GM18499 (cell line): ENCODE measurements at regions not wholly inside any gene's neighbourhood (a gene's known extent, or its start where the extent isn't known, plus 50 kb on each side); places are given as distances from the start of the nearest gene placed in this dataset.
A peak's percentile ranks its signal among the peaks of the same experiment; 100 is the strongest.

ENCODE experiments used
- ATAC-seq: cut with Tn5 transposase; IDR thresholded peaks from one replicate; pipeline ENCODE4 v1.9.1; 2021; ENCODE audit warnings: moderate number of reproducible peaks; ENCODE audit not compliant: insufficient read depth, unreplicated experiment

- no peak for ATAC-seq
These were observed 881.1 kb upstream of the NUDT12 start for GRCh38 chr5:104443706-104444105.

GRCh38 chr5:104431981-104432380 lies 869.4 kb upstream of the NUDT12 start:
- ATAC-seq, result no peak

DNA sequence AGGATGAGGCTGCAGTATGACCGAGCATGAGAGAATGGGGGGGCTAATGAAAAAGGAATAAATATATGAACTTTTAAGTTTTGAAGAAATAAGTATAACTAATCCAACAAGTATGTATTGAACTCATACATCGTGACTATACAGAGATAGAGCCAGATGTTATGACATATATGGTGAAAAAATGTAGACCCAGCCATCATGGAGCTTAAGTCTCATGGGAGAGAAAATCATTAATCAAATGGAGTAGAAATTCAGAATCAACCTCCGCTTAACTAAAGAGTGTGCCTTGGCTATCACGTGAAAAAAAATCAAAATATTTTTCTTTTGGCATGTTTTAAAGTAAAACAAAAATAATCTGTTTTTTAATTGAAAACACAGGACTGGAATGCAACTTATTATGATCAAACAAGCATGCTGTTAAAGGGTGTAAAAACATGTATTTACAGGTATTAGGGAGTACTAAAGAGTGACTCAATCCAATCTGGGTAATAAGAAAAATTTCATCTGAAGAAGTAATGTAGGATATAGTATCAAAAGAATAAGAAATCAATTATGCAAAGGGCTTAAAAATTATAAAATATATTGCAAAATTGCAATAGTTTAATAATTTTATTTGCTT lies 868.5 kb upstream of the NUDT12 start:
- ATAC-seq, result no peak

GRCh38 chr5:104429911-104430310 lies 867.3 kb upstream of the NUDT12 start:
- ATAC-seq, result no peak

GRCh38 chr5:104421431-104421830 lies 858.8 kb upstream of the NUDT12 start:
- ATAC-seq, result no peak

DNA sequence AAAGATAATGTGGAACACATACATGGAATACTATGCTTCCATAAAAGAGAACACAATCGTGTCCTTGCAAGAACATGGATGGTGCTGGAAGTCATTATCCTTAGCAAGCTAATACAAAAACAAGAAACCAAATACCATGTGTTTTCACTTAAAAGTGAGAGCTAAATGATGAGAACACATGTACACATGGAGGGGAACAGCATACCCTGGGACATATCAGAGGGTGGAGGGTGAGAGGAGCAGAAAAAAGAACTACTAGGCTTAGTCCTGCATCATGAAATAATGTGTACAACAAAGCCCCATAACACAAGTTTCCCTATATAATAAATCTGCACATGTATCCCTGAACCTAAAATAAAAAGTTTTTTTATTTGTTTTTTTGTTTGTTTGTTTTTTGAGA lies 855.5 kb upstream of the NUDT12 start:
- ATAC-seq, result no peak

DNA sequence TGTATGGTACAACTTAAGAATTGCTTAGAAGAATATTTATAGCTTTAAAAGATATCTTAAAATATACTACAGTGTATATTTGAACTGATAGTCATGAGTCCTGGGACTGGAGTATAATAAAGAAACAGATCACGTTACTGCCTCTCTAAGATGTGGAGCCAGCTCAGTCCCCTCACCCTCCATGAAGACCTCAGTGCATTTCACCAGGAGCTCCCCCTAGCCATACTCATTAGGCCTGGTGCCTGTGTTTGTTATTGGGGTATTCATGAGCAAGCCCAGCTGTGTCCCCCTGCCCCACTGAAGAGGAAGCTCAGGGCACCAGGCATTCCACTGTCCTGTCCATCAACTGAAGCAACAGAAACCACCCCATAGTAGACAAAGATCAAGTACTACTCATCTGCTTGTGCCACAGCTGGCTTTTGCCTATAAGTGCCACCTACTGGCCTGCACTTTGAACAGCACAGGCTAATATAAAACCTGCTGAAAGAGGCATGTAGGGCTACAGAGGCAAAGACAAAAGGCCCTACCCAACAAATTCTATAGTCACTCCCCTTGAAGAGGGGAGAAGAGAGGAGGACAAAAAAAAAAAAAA lies 850.2 kb upstream of the NUDT12 start:
- peak; percentile 60 for ATAC-seq

DNA sequence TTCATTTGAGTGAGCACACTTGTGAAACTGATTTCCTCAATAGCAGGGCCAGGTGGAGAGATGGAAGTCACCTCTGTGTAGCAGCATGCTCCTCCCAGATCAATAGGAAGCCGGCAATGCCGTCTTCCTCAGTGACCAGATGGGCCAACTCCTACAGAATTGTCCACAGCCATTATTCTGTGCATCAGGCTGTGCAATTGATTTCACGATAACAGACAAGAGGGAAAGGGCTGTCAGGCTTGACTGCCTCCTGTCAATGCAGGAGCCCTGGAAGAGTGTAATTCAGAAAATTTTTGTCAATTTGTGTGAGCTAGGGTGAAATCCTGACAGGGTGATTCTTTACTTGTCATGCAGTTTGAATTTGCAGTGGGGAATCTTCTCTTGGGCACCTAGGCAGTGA lies 838.4 kb upstream of the NUDT12 start:
- ATAC-seq, result no peak

- ATAC-seq, result no peak
These were observed 823.3 kb upstream of the NUDT12 start for GRCh38 chr5:104385906-104386305.

GRCh38 chr5:104375345-104375744 lies 812.8 kb upstream of the NUDT12 start:
- ATAC-seq, result no peak

DNA sequence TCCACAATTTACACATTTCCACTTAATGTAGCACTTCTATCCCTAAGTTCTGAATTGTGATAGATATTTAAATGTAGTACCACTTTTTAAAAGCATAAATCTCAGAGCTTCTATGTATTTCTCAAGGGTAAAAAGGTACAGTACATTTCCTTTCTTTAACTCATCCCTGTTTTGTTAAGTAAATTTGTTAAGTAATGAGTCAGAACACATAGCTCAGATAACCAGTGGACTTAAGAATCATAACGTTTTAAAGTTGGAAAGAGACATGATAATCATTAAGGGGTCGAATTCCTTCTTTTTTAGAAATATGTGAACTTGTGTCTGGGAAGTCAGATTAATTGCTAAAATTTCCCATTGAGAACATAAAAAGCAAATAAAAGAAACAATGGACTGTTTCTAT lies 810.2 kb upstream of the NUDT12 start:
- no peak for ATAC-seq

- ATAC-seq, result no peak
These were observed 809.8 kb upstream of the NUDT12 start for GRCh38 chr5:104372376-104372775.

DNA sequence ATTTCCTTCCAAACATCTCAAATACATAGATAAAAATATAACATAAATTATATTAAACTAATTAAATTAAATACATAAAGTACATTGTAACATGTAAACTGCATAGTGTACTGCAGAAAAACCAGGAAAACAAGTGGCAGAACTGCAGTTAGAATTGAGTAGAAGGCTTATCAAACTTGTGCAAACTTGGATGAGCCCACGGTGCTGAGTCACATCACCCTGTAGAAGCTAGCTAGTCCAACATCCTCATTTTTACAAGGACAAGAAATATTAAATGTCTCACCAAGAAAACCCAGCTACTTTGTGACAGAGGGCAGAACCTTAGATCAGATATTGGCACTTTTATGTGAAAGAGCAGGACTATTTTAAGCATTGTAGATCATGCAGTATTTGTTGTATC lies 807.9 kb upstream of the NUDT12 start:
- no peak for ATAC-seq

DNA sequence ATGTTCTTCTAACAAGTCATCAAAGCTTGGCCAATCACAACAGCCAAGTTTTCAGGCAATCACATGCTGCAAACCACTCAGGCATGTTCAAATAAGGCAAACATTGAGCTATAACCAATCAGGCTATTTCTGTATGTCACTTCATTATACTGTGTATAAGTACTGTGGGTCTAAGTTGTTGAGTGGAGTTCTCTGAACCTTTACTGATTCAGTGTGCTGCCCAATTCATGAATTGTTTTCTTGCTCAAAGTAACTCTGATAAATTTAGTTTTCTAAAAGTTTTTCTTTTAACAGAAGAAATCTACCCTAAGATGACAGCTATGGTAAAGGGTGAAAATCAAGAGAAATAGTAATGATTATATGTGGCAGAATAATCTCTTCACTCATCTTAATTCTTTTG lies 805.4 kb upstream of the NUDT12 start:
- no peak for ATAC-seq

DNA sequence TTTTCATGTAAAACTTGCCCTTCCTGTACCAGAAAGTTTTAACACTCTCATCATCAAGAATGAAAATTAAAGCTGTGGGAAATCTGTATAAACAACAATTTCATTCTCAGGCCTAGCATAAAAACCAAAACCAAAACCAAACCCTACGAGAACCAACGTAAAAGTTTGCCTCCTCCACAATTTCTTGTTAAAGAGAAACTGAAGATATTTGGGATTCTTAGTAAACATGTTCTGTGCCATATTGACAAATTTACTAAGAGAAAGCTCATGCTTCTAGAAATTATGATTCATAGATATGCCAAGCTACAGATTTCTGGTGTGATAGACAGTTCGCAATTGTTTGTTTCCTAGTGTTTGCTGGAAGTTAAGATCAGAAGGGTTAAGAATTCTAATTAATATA lies 801.0 kb upstream of the NUDT12 start:
- ATAC-seq, result no peak

- ATAC-seq, result no peak
These were observed 799.3 kb upstream of the NUDT12 start for GRCh38 chr5:104361932-104362331.

GRCh38 chr5:104355350-104355749 lies 792.8 kb upstream of the NUDT12 start:
- no peak for ATAC-seq

- ATAC-seq, result no peak
These were observed 790.8 kb upstream of the NUDT12 start for GRCh38 chr5:104353371-104353770.

DNA sequence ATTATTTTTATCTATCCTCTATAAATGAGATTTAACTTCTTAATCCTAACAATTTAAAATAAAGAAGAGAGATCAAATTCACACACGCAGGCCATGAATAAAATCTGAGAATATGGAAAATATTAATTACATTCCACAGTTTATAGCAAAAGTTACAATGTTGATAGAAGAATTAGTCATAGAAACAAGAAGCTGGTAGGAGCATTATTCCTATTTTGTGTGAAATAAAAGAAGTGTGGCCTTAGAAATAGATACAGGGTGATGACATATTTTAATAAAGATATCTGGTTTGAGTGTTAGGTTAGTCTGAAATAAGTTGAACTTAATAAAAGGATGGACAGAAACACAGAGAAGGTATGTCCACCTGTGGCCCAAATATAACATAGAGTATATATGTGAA lies 790.4 kb upstream of the NUDT12 start:
- ATAC-seq, result no peak

DNA sequence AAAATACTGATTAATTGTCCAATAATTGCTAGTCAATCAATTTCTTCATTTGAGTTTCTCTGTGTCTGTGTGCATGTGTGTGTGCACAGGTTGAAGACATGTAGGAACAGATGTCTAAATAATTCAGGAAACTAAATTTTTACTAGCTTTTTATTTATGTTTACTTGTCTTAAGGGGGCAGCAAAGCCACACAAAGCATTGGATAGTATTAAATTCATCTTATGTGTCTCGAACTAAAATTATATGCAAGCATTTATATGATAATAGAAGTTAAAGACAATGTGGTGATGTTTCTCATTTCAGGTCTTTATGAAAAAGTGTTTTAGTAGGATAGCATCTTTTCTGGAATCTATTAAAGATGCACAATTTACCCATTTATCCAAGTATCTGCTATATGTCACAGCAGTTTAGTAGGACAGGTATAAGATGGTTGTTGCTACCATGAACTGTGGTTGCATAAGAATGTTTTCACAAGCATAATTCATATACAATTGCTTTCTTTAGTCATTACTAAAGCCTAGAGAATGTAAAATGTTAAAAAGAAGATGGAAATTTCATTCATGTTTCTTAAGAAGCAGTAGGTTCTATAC lies 784.6 kb upstream of the NUDT12 start:
- ATAC-seq, result no peak

GRCh38 chr5:104345222-104346016 lies 782.8 kb upstream of the NUDT12 start:
- ATAC-seq, result no peak
